GM12865 (cell line): ENCODE measurements at regions not wholly inside any gene's neighbourhood (a gene's known extent, or its start where the extent isn't known, plus 50 kb on each side); places are given as distances from the start of the nearest gene placed in this dataset.

Experiments
- DNase-seq: peaks from one replicate; pipeline ENCODE4 v3.0.0; 2010; ENCODE audit warnings: low read depth
- H3K4me3 ChIP-seq: 2 replicates; pipeline ENCODE4 v1.5.1; 2011; ENCODE audit warnings: mild to moderate bottlenecking, low read depth, low read length, control low read depth
- CTCF ChIP-seq: IDR thresholded peaks from 2 replicates; pipeline ENCODE4 v1.5.1; 2011; ENCODE audit warnings: low read length, control low read depth, low read depth, inconsistent platforms; ENCODE audit not compliant: insufficient read depth; ENCODE audit errors: missing control alignments

- no peak for TF ChIP-seq CTCF
- no peak overlapping the region for H3K4me3 ChIP-seq
- no peak for DNase-seq
Measured at GRCh38 chr13:99878921-99879610, 92.5 kb downstream of the ZIC5 start.

GRCh38 chr13:99876651-99877050, 94.9 kb downstream of the ZIC5 start:
- no peak for DNase-seq
- H3K4me3 ChIP-seq: no peak overlapping the region
- TF ChIP-seq CTCF: no peak

DNA sequence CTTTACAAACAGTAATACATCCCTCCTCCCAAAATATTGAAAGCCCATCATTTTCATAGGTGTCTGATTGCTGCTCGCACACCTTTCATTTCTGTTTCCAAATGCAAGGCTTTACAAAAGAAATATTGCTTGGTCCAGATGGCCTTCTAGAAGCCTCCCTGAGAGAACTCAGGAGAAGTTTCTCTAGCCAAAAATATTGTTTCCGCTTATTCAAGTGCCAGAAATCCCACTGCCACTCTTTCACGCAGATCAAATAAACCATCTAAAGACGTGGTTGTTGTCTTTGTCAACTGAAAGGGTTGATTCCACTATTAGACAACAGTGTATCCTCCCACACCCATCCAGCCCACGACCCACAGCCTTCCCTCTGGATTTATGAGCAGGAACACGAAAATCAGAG, 96.2 kb downstream of the ZIC5 start:
- H3K4me3 ChIP-seq: no peak overlapping the region
- DNase-seq: no peak
- no peak for TF ChIP-seq CTCF

- no peak for TF ChIP-seq CTCF
- DNase-seq: no peak
- no peak overlapping the region for H3K4me3 ChIP-seq
Measured at GRCh38 chr13:99873832-99874430, 97.6 kb downstream of the ZIC5 start.

DNA sequence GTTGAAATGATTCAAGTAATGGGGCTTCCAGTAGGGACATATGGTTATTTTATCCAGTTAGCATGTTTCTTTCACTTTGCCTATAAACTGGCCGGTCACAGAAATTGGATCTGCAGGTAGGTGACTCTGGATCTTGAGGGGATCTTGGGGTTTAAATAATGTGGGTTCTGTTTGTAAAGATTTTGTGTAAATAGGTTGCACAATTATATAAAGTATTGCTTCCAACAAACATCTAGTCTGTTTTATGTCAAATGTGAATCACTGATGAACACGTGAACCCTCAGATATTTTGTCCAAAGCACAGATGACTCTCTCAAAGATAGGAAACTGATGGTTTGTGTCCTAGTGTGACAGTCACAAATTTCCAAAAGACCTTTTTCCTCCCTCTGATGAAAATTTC, 98.4 kb downstream of the ZIC5 start:
- no peak overlapping the region for H3K4me3 ChIP-seq
- no peak for DNase-seq
- no peak for TF ChIP-seq CTCF

- no peak for DNase-seq
- no peak for TF ChIP-seq CTCF
- H3K4me3 ChIP-seq: no peak overlapping the region
Measured at GRCh38 chr13:99871249-99871898, 100.2 kb downstream of the ZIC5 start.
